BJ (cell line): ENCODE measurements at regions not wholly inside any gene's neighbourhood (a gene's known extent, or its start where the extent isn't known, plus 50 kb on each side); places are given as distances from the start of the nearest gene placed in this dataset.

Experiments
- CTCF ChIA-PET: fragments of 350-600 bp; formaldehyde crosslinking; extraction: SDS; loops from one replicate; lab custom pipeline; 2021; ENCODE audit warnings: antibody characterized with exemption, inconsistent platforms; lab: Yijun Ruan, JAX
- POLR2A ChIA-PET: fragments of 300-600 bp; sonication (Branson Sonifier 250); formaldehyde crosslinking; extraction: SDS; loops from one replicate; lab custom pipeline; 2021; ENCODE audit warnings: antibody characterized with exemption; lab: Charles Lee
- DNase-seq: peaks from one replicate; pipeline ENCODE4 v3.0.0-alpha.2; 2011; ENCODE audit warnings: low read depth
- H3K27me3 ChIP-seq: 2 replicates; pipeline ENCODE4 v1.6.0; 2011; ENCODE audit warnings: low read length; ENCODE audit not compliant: control insufficient read depth, insufficient read depth
- H3K36me3 ChIP-seq: 2 replicates; pipeline ENCODE4 v1.5.1; 2011; ENCODE audit warnings: low read length; ENCODE audit not compliant: control insufficient read depth, insufficient read depth
- H3K4me3 ChIP-seq: 2 replicates; pipeline ENCODE4 v1.5.1; 2011; ENCODE audit warnings: low read depth, mild to moderate bottlenecking, control low read depth, low read length
- CTCF ChIP-seq: IDR thresholded peaks from 2 replicates; pipeline ENCODE4 v1.5.1; 2011; ENCODE audit warnings: low read depth, mild to moderate bottlenecking, control low read depth, inconsistent platforms, low read length, moderate library complexity; ENCODE audit not compliant: insufficient read depth

- no peak for DNase-seq
- TF ChIP-seq CTCF = no peak
- no peak overlapping the region for H3K4me3 ChIP-seq
- POLR2A ChIA-PET = no interaction called here
- H3K27me3 ChIP-seq = peaks cover 18% of the 10 kb centered on the region
- CTCF ChIA-PET = interaction anchor here (0.8 kb wide), 1 partner anchor 21 kb away, joined by 3 read pairs; no protein-coding TSS in a partner anchor
- no peaks in the 10 kb centered on the region for H3K36me3 ChIP-seq
Measured at GRCh38 chr15:77843546-77843945, 210.8 kb upstream of the LINGO1 start.

GRCh38 chr15:77840991-77841775 lies 208.5 kb upstream of the LINGO1 start:
- H3K36me3 ChIP-seq = no peaks in the 10 kb centered on the region
- CTCF ChIA-PET = interaction anchor here (0.9 kb wide), 1 partner anchor 19 kb away, joined by 3 read pairs; no protein-coding TSS in a partner anchor
- POLR2A ChIA-PET = no interaction called here
- no peak for TF ChIP-seq CTCF
- H3K27me3 ChIP-seq = peaks cover 19% of the 10 kb centered on the region
- H3K4me3 ChIP-seq = no peak overlapping the region
- peak; percentile 13 for DNase-seq

- TF ChIP-seq CTCF = no peak
- Histone ChIP-seq H3K27me3 (peaks cover 15% of the 10 kb centered on the region), H3K4me3 (no peak overlapping the region), H3K36me3 (no peaks in the 10 kb centered on the region)
- CTCF ChIA-PET = no interaction called here
- DNase-seq = no peak
- POLR2A ChIA-PET = no interaction called here
Measured at GRCh38 chr15:77839970-77840905, 207.5 kb upstream of the LINGO1 start.

- ChIA-PET CTCF (no interaction called here), POLR2A (no interaction called here)
- TF ChIP-seq CTCF = no peak
- Histone ChIP-seq H3K36me3 (no peaks in the 10 kb centered on the region), H3K4me3 (no peak overlapping the region), H3K27me3 (peaks cover 11% of the 10 kb centered on the region)
- no peak for DNase-seq
Measured at GRCh38 chr15:77839456-77839855, 206.7 kb upstream of the LINGO1 start.

- H3K4me3 ChIP-seq = no peak overlapping the region
- ChIA-PET CTCF (interaction anchor here (1.4 kb wide), 2 partner anchors 18 to 21 kb away, joined by 4 read pairs; no protein-coding TSS in a partner anchor), POLR2A (no interaction called here)
- no peak for TF ChIP-seq CTCF
- peaks cover 11% of the 10 kb centered on the region for H3K27me3 ChIP-seq
- no peak for DNase-seq
- no peaks in the 10 kb centered on the region for H3K36me3 ChIP-seq
Measured at GRCh38 chr15:77838595-77838994, 205.9 kb upstream of the LINGO1 start.
